ENCODE measurements at regions not wholly inside any gene's neighbourhood (a gene's known extent, or its start where the extent isn't known, plus 50 kb on each side); places are given as distances from the start of the nearest gene placed in this dataset.
"Not testable (repeated sequence)": the region's sequence is repeated elsewhere in the genome, so short reads cannot be mapped to it uniquely, and the experiment has no call there.

- Mint-ChIP-seq H3K27ac (no peak overlapping the region), H3K36me3 (ENCODE audit: low read depth) (no peaks in the 10 kb centered on the region), H3K4me3 (no peak overlapping the region), H3K9me3 (no peaks in the 10 kb centered on the region), H3K27me3 (peaks cover 5% of the 10 kb centered on the region), H3K4me1 (ENCODE audit: low read depth) (no peaks in the 10 kb centered on the region)
- Histone ChIP-seq H3K27ac (ENCODE audit: low read depth in 1 of 2, low read length in 2 of 2) (no peak overlapping the region), H3K27me3 (ENCODE audit: control insufficient read depth in 1 of 2, insufficient read depth in 2 of 2, low read length in 2 of 2) (no peaks in the 10 kb centered on the region), H3K4me1 (ENCODE audit: insufficient read depth, low read length) (no peaks in the 10 kb centered on the region), H3K9me3 (ENCODE audit: control insufficient read depth in 1 of 2, insufficient read depth in 1 of 2, low read length in 2 of 2) (no peaks in the 10 kb centered on the region), H3K4me3 (ENCODE audit: low read length) (no peak overlapping the region), H3K36me3 (ENCODE audit: insufficient read depth, low read length) (no peaks in the 10 kb centered on the region)
- ChIA-PET POLR2A (no interaction called here), CTCF (no interaction called here)
- no peak for ATAC-seq (ENCODE audit: poor library complexity)
- intact Hi-C loops (cut with DNase I, micrococcal nuclease): no loop called here
- TF ChIP-seq CTCF (IDR thresholded peaks at IDR 0.05): no peak
- DNase-seq: no peak
Measured at GRCh38 chrX:3938587-3938986, 225.1 kb upstream of the PRKX start.

- ATAC-seq (ENCODE audit: poor library complexity); H3K27ac ChIP-seq (ENCODE audit: low read depth in 1 of 2, low read length in 2 of 2); H3K27me3 Mint-ChIP-seq; H3K36me3 ChIP-seq (ENCODE audit: insufficient read depth, low read length); H3K27me3 ChIP-seq (ENCODE audit: control insufficient read depth in 1 of 2, insufficient read depth in 2 of 2, low read length in 2 of 2); DNase-seq; H3K4me3 ChIP-seq (ENCODE audit: low read length); intact Hi-C loops (cut with DNase I, micrococcal nuclease); H3K4me1 ChIP-seq (ENCODE audit: insufficient read depth, low read length); H3K36me3 Mint-ChIP-seq (ENCODE audit: low read depth); H3K9me3 Mint-ChIP-seq; H3K4me1 Mint-ChIP-seq (ENCODE audit: low read depth); POLR2A ChIA-PET; H3K9me3 ChIP-seq (ENCODE audit: control insufficient read depth in 1 of 2, insufficient read depth in 1 of 2, low read length in 2 of 2); CTCF ChIA-PET; H3K4me3 Mint-ChIP-seq; H3K27ac Mint-ChIP-seq: not testable (repeated sequence)
Measured at GRCh38 chrX:3935196-3935595, 221.7 kb upstream of the PRKX start.

GRCh38 chrX:3920424-3921017, 207.1 kb upstream of the PRKX start:
- H3K9me3 Mint-ChIP-seq; H3K4me3 ChIP-seq (ENCODE audit: low read length); H3K27me3 ChIP-seq (ENCODE audit: control insufficient read depth in 1 of 2, insufficient read depth in 2 of 2, low read length in 2 of 2); H3K4me3 Mint-ChIP-seq; H3K27ac ChIP-seq (ENCODE audit: low read depth in 1 of 2, low read length in 2 of 2); H3K27ac Mint-ChIP-seq; H3K4me1 Mint-ChIP-seq (ENCODE audit: low read depth); H3K9me3 ChIP-seq (ENCODE audit: control insufficient read depth in 1 of 2, insufficient read depth in 1 of 2, low read length in 2 of 2); intact Hi-C loops (cut with DNase I, micrococcal nuclease); H3K36me3 Mint-ChIP-seq (ENCODE audit: low read depth); CTCF ChIA-PET; H3K4me1 ChIP-seq (ENCODE audit: insufficient read depth, low read length); H3K36me3 ChIP-seq (ENCODE audit: insufficient read depth, low read length); H3K27me3 Mint-ChIP-seq; DNase-seq; POLR2A ChIA-PET: not testable (repeated sequence)
- ATAC-seq (ENCODE audit: poor library complexity): peak; percentile 97

GRCh38 chrX:3919668-3920423, 206.4 kb upstream of the PRKX start:
- H3K36me3 Mint-ChIP-seq (ENCODE audit: low read depth); H3K27ac Mint-ChIP-seq; H3K4me3 Mint-ChIP-seq; H3K27ac ChIP-seq (ENCODE audit: low read depth in 1 of 2, low read length in 2 of 2); intact Hi-C loops (cut with DNase I, micrococcal nuclease); H3K9me3 Mint-ChIP-seq; H3K36me3 ChIP-seq (ENCODE audit: insufficient read depth, low read length); H3K4me1 Mint-ChIP-seq (ENCODE audit: low read depth); H3K27me3 ChIP-seq (ENCODE audit: control insufficient read depth in 1 of 2, insufficient read depth in 2 of 2, low read length in 2 of 2); H3K27me3 Mint-ChIP-seq; H3K4me3 ChIP-seq (ENCODE audit: low read length); H3K4me1 ChIP-seq (ENCODE audit: insufficient read depth, low read length); CTCF ChIA-PET; POLR2A ChIA-PET; ATAC-seq (ENCODE audit: poor library complexity); DNase-seq; H3K9me3 ChIP-seq (ENCODE audit: control insufficient read depth in 1 of 2, insufficient read depth in 1 of 2, low read length in 2 of 2): not testable (repeated sequence)

- H3K9me3 ChIP-seq (ENCODE audit: control insufficient read depth in 1 of 2, insufficient read depth in 1 of 2, low read length in 2 of 2); H3K4me1 Mint-ChIP-seq (ENCODE audit: low read depth); intact Hi-C loops (cut with DNase I, micrococcal nuclease); POLR2A ChIA-PET; H3K4me3 ChIP-seq (ENCODE audit: low read length); ATAC-seq (ENCODE audit: poor library complexity); H3K36me3 ChIP-seq (ENCODE audit: insufficient read depth, low read length); H3K4me3 Mint-ChIP-seq; CTCF ChIA-PET; H3K4me1 ChIP-seq (ENCODE audit: insufficient read depth, low read length); H3K36me3 Mint-ChIP-seq (ENCODE audit: low read depth); H3K27me3 Mint-ChIP-seq; H3K27ac Mint-ChIP-seq; DNase-seq; H3K9me3 Mint-ChIP-seq; H3K27ac ChIP-seq (ENCODE audit: low read depth in 1 of 2, low read length in 2 of 2); H3K27me3 ChIP-seq (ENCODE audit: control insufficient read depth in 1 of 2, insufficient read depth in 2 of 2, low read length in 2 of 2): not testable (repeated sequence)
Measured at GRCh38 chrX:3914813-3915212, 201.4 kb upstream of the PRKX start.

GRCh38 chrX:3914059-3914458, 200.6 kb upstream of the PRKX start:
- H3K27ac ChIP-seq (ENCODE audit: low read depth in 1 of 2, low read length in 2 of 2); H3K27ac Mint-ChIP-seq; H3K27me3 ChIP-seq (ENCODE audit: control insufficient read depth in 1 of 2, insufficient read depth in 2 of 2, low read length in 2 of 2); H3K4me3 ChIP-seq (ENCODE audit: low read length); POLR2A ChIA-PET; H3K36me3 ChIP-seq (ENCODE audit: insufficient read depth, low read length); H3K27me3 Mint-ChIP-seq; H3K36me3 Mint-ChIP-seq (ENCODE audit: low read depth); CTCF ChIA-PET; intact Hi-C loops (cut with DNase I, micrococcal nuclease); ATAC-seq (ENCODE audit: poor library complexity); H3K9me3 ChIP-seq (ENCODE audit: control insufficient read depth in 1 of 2, insufficient read depth in 1 of 2, low read length in 2 of 2); H3K9me3 Mint-ChIP-seq; H3K4me3 Mint-ChIP-seq; H3K4me1 Mint-ChIP-seq (ENCODE audit: low read depth); DNase-seq; H3K4me1 ChIP-seq (ENCODE audit: insufficient read depth, low read length): not testable (repeated sequence)

Measured in CD4-positive, alpha-beta T cell (primary cell).